ENCODE measurements at regions not wholly inside any gene's neighbourhood (a gene's known extent, or its start where the extent isn't known, plus 50 kb on each side); places are given as distances from the start of the nearest gene placed in this dataset.

- Mint-ChIP-seq H3K4me1 (peaks cover 32% of the 10 kb centered on the region), H3K27ac (no peak overlapping the region), H3K9me3 (ENCODE audit: insufficient read depth) (no peaks in the 10 kb centered on the region), H3K4me3 (no peak overlapping the region), H3K27me3 (peaks cover 19% of the 10 kb centered on the region)
- no peak overlapping the region for H3K9ac ChIP-seq (ENCODE audit: low read length)
- H3K4me2 ChIP-seq (replicated peaks; ENCODE audit: low read depth, low read length, poor library complexity, severe bottlenecking) = no peak overlapping the region
- POLR2A ChIA-PET = no interaction called here
- no peak overlapping the region for H3K4me3 ChIP-seq (ENCODE audit: control extremely low read depth in 1 of 5, extremely low read depth in 1 of 5, insufficient read depth in 1 of 5, low read depth in 2 of 5, low read length in 4 of 5)
- H4K20me1 ChIP-seq (ENCODE audit: control insufficient read depth, insufficient read depth, low read length, poor library complexity, severe bottlenecking) = no peaks in the 10 kb centered on the region
- no peaks in the 10 kb centered on the region for H3K36me3 ChIP-seq (replicated peaks in 1 of 2; ENCODE audit: control extremely low read depth in 1 of 2, control insufficient read depth in 1 of 2, extremely low read depth in 1 of 2, insufficient read depth in 2 of 2, low read length in 1 of 2)
- DNase-seq (no peak), ATAC-seq (ENCODE audit: low read depth) (no peak)
- no peaks in the 10 kb centered on the region for H3K27me3 ChIP-seq (replicated peaks in 1 of 4; ENCODE audit: control extremely low read depth in 1 of 4, control insufficient read depth in 3 of 4, insufficient read depth in 4 of 4, low read length in 3 of 4)
- H2AFZ ChIP-seq (ENCODE audit: insufficient read depth, low read depth, low read length, poor library complexity, severe bottlenecking) = no peak overlapping the region
- H3K4me1 ChIP-seq (ENCODE audit: control insufficient read depth in 2 of 2, insufficient read depth in 2 of 2, low read length in 2 of 2) = peaks cover 15 to 20% of the 10 kb centered on the region in 2 donors
- peaks cover 0 to 4% (median 0%) of the 10 kb centered on the region in 3 donors for H3K9me3 ChIP-seq (ENCODE audit: control extremely low read depth in 1 of 3, control insufficient read depth in 2 of 3, insufficient read depth in 1 of 3, low read length in 2 of 3)
- CTCF ChIA-PET = interaction anchor here (1.7 kb wide), 1 partner anchor 229 kb away, joined by 5 read pairs; no protein-coding TSS in a partner anchor
- TF ChIP-seq, protein P1, sequence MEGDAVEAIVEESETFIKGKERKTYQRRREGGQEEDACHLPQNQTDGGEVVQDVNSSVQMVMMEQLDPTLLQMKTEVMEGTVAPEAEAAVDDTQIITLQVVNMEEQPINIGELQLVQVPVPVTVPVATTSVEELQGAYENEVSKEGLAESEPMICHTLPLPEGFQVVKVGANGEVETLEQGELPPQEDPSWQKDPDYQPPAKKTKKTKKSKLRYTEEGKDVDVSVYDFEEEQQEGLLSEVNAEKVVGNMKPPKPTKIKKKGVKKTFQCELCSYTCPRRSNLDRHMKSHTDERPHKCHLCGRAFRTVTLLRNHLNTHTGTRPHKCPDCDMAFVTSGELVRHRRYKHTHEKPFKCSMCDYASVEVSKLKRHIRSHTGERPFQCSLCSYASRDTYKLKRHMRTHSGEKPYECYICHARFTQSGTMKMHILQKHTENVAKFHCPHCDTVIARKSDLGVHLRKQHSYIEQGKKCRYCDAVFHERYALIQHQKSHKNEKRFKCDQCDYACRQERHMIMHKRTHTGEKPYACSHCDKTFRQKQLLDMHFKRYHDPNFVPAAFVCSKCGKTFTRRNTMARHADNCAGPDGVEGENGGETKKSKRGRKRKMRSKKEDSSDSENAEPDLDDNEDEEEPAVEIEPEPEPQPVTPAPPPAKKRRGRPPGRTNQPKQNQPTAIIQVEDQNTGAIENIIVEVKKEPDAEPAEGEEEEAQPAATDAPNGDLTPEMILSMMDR (IDR thresholded peaks at IDR 0.05) = no peak
- TF ChIP-seq EZH2 (IDR thresholded peaks at IDR 0.05; ENCODE audit: borderline replicate concordance, insufficient read depth, low read depth, low read length, poor library complexity, severe bottlenecking) = no peak
- 92% methylated on average over 19 of the region's 24 CpGs for WGBS (ENCODE audit: insufficient coverage)
- intact Hi-C loops (cut with micrococcal nuclease) = loop anchor here (10.0 kb wide), 1 partner anchor 193 kb away; the partner anchor contains the start of gene FAM43A
- H3K27ac ChIP-seq (ENCODE audit: low read length in 2 of 2) = no peak overlapping the region
- no peaks in the 10 kb centered on the region for H3K79me2 ChIP-seq (ENCODE audit: control insufficient read depth, insufficient read depth, low read length)
Measured at GRCh38 chr3:194877291-194878119, 191.8 kb downstream of the FAM43A start.

Measured in B cell (primary cell).